CD4-positive, alpha-beta T cell treated with Interleukin-15 for 4 hours (primary cell): ENCODE measurements at regions not wholly inside any gene's neighbourhood (a gene's known extent, or its start where the extent isn't known, plus 50 kb on each side); places are given as distances from the start of the nearest gene placed in this dataset.
A peak's percentile ranks its signal among the peaks of the same experiment; 100 is the strongest.

ENCODE experiments used
- DNase-seq: peaks from one replicate; pipeline ENCODE4 v3.0.0-alpha.2; 2020; ENCODE audit warnings: low spot score

DNA sequence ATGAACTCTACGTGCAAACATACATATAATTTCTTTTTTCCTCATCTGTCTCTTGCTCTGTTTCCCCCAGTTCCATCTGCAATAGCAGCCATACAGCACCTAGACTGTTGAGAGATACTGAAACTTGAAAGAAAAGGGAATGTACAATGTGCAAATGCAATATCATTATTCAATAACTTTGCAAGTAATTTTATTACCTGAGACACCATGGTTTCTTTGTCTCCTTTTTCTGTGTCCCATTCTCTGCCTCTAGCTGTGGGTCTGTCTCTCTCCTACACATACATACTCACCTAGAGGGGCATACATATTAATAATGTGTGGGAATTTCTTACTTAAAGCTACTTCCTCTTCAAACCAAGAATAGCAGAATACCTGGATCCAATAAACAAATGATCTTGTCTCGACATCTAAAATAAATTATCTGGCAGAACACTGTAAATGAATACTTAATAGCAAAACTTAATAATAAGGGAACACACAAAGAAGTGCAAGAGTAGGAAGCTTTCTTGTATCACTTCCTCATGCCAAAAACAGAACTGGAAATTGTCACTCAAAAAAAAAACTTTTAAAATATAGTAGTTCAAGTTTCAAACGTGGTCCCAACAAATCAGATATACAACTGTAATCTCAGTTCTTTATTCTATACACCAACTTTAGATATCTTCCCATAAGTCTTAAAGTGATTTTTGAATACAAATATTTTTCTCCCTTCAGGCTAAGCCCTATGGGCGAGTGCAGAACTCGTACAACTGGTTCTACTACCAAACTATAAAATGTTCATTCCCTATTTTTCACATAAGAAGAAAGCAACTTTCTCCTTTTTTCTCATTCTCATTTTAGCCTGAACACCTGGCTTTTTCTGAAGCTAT lies 194.6 kb downstream of the NRIP1 start:
- no peak for DNase-seq

GRCh38 chr21:14866859-14867765 lies 197.7 kb downstream of the NRIP1 start:
- no peak for DNase-seq

GRCh38 chr21:14864211-14865021 lies 200.4 kb downstream of the NRIP1 start:
- peak; percentile 9 for DNase-seq

DNA sequence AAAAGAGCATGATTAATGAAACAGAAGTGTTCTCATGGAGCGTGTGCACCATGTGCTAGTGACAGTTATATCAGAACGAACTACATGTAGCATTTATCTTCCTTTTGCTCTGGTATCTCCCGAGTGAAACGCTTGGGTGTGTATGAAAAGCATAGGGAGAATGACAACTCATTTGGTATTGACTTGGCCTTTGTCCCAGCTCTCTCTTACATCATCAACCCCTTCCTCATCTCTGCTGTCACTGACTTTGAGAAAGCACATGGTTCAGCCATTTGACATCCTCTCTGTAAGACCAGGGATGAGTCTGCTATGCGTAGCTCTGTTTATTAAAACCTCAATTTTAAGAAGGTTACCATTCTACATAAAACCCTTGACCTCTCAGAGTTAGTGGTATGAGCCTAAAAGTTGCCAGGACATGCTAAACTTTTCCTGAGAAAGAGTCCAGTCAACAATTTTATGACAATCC lies 201.0 kb downstream of the NRIP1 start:
- DNase-seq: no peak

GRCh38 chr21:14862794-14863720 lies 201.7 kb downstream of the NRIP1 start:
- DNase-seq: no peak

- DNase-seq: no peak
Measured at GRCh38 chr21:14858311-14858710, 206.5 kb downstream of the NRIP1 start.

DNA sequence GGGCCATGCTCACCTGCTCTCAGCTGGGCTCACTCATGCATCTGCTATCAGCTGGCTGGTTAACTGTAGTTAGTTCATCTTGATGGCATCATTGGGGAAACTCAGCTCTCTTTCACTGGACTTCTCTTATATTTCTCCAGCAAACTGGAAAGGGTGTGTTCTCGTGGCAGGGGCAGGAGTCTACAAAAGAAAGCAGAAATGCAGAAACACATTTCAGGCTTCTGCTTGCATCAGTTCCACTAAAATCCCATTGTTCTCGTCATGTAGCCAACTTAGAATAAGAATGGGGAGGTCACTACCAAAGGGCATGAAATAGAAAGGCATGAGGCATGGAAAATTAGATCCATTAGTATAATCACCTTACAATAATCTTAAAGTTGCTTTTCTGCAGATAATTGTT lies 207.3 kb downstream of the NRIP1 start:
- no peak for DNase-seq

GRCh38 chr21:14850394-14850793 lies 214.4 kb downstream of the NRIP1 start:
- no peak for DNase-seq

DNA sequence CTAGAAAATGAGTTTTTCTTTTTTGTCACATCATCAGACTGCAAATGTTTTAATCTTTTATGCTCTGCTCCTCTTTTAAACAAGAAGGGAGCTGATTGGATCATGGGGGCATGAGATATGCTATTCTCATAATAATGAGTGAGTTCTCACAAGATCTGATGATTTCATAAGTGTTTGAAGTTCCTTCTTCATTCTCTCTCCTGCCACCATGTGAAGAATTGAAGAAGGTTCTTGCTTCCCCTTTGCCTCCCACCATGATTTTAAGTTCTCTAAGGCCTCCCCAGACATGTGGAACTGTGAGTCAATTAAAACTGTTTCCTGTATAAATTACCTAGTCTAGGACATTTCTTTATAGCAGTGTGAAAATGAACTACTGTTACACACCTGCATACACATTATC lies 218.2 kb downstream of the NRIP1 start:
- DNase-seq: no peak

DNA sequence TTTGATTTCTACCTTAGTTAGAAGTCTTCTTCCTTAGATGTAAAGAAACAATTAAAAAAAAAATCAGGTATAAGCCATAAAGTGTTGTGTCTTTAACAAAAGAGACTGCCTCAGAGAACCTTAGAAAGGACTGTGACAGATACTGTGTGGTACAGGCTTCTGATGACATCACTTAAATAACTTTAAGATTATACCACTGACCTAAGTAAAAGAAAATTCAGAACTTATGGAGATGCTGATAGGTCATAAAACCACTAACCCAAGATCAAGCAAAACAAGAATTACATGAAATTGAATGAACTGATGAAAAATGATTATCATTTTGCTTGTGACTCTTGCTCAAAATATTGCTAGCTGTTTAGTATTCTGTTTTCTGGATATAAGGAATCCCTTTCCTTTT lies 220.8 kb downstream of the NRIP1 start:
- DNase-seq: no peak

DNA sequence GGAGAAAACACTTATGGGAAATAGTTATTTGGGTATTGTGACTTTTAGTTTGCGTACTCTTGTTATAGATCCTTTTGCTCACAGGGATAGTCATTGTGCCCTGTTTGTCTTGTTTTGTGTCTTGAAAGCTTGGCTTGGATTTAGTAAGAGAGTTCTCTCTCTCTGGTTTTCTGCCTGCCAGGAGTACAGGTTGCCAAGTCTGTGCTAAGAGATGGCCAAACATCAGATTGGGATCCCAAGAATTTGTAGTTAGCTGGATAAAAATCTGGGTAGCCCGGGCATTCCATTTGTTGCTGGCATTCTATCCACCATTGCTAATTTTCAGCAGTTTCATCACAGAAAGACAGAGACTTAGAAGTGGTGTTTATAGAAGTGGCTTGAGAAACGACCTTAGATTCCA lies 222.2 kb downstream of the NRIP1 start:
- no peak for DNase-seq

GRCh38 chr21:14841511-14842472 lies 223.0 kb downstream of the NRIP1 start:
- DNase-seq: no peak

DNA sequence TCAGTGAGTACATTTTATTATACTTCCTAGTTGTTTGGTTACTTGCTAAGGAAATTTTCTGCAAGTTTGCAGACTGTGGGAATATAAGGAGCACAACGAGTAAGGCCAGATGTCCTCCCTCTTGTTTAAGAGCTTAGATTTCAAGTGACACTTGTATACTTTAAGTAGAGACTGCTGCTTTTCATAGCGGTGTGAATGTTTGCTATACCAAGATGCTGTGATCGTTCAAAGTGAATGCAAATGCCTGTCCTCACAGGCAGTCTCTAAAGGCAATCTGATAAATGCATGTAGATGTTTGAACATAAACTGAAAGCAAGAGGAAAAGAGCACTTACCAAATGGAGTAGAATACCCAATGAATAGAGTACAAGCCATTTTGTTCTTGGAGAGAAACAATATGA lies 226.4 kb downstream of the NRIP1 start:
- no peak for DNase-seq

GRCh38 chr21:14836950-14837349 lies 227.8 kb downstream of the NRIP1 start:
- no peak for DNase-seq

DNA sequence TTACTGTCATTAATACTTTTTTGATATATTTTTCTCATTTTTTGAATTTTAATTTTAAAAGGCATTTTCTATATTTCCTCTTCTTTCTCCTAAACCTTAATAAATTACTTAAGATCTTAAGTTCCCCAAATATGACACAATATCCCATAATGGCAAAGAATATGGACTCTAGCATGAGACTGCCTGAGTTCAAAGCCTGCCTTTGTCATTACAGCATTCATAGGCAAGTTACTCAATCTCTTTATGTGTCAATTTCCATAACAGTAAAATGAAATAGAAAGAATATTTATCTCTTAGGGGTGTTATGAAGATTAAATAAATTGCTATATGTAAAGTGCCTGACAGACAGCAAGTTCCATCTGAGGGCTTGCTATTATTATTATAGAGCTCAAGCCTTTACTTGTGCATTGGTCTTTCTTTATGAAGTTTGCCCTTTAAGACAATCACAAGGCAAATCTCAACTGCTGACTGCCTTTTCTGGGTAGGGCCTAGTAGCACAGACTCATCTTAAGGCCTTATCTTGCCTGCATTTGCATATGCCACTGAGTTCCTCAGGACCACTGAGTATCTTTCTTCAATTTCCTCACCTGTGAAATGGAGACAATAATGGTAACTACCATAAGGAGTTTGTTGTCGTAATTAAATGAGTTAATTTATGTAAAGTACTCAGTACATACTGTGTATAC lies 231.0 kb downstream of the NRIP1 start:
- DNase-seq: no peak

DNA sequence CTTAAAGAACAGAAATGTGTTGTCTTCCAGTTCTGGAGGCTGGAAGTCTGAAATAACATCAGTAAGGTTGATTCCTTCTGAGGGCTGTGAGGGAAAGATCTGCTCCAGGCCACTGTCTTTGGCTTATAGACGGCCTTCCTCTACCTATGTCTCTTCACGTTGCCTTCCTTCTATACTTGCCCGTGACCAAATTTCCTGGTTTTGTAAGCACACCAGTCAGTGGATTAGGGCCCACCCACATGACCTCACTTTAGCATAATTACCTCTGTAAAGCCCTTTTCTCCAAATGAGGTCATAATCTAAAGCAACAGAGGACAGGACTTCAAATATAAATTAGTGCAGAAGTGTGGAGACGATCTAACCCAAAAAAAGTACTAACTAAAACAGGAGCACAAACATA lies 231.6 kb downstream of the NRIP1 start:
- no peak for DNase-seq

DNA sequence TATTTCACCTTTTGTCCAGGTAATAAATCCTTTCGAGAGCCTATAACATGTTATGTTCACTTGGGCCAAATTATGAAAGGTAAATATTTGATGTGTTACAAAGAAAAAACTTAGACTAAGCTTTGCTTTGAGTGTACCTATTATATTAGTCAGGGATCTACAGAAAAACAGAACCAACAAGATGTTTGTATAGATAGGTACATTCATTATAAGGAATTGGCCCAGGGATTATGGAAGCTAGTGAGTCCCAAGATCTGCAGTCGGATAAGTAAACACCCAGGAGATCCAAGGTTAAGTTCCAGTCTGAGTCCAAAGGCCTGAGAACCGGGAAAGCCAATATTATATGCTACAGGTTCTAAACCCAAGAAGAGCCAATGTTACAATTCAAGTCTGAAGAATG lies 234.5 kb downstream of the NRIP1 start:
- DNase-seq: no peak

DNA sequence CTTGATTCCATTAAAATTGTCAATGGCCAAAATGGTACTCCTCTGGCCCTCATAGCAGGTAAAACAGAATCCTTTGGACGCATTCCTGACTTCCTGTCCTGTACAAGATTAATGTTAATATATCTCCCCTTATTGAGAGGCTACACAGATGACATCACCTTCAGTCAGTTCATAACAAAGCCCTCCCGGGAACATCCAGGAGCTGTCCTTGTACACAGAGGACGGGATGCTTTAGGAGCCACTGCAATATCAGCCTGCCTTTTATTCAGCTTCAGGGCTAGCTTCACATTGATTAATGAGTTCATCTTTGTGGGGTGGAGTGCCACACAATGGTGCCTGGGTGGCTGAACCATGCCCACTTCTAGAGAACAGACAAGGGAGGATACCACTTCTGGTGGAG lies 235.1 kb downstream of the NRIP1 start:
- DNase-seq: no peak

- no peak for DNase-seq
Measured at GRCh38 chr21:14827468-14827867, 237.3 kb downstream of the NRIP1 start.
